ENCODE measurements at regions not wholly inside any gene's neighbourhood (a gene's known extent, or its start where the extent isn't known, plus 50 kb on each side); places are given as distances from the start of the nearest gene placed in this dataset.

DNA sequence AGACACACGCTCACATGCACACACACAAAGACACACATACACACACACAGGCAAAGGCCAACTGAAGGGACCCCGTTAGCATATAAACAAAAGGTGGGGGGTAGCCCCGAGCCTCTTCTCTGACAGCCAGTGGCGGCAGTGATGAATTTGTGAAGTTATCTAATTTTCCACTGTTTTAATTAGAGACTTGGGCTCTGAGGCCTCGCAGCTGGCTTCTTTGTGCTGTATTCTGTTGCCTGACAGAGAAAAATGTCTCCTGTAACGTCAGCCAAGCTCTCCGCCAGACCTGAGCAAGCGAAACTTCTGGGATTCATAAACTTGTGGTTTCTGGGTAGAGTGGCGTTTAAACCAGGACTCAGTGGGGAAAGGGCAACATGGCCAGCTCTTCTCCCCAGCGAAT is 113.9 kb upstream of the FOXF1 start:
- TF ChIP-seq, protein P1, sequence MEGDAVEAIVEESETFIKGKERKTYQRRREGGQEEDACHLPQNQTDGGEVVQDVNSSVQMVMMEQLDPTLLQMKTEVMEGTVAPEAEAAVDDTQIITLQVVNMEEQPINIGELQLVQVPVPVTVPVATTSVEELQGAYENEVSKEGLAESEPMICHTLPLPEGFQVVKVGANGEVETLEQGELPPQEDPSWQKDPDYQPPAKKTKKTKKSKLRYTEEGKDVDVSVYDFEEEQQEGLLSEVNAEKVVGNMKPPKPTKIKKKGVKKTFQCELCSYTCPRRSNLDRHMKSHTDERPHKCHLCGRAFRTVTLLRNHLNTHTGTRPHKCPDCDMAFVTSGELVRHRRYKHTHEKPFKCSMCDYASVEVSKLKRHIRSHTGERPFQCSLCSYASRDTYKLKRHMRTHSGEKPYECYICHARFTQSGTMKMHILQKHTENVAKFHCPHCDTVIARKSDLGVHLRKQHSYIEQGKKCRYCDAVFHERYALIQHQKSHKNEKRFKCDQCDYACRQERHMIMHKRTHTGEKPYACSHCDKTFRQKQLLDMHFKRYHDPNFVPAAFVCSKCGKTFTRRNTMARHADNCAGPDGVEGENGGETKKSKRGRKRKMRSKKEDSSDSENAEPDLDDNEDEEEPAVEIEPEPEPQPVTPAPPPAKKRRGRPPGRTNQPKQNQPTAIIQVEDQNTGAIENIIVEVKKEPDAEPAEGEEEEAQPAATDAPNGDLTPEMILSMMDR (IDR thresholded peaks at IDR 0.05; ENCODE audit: insufficient read depth, low read length) = no peak
- TF ChIP-seq, protein P2, sequence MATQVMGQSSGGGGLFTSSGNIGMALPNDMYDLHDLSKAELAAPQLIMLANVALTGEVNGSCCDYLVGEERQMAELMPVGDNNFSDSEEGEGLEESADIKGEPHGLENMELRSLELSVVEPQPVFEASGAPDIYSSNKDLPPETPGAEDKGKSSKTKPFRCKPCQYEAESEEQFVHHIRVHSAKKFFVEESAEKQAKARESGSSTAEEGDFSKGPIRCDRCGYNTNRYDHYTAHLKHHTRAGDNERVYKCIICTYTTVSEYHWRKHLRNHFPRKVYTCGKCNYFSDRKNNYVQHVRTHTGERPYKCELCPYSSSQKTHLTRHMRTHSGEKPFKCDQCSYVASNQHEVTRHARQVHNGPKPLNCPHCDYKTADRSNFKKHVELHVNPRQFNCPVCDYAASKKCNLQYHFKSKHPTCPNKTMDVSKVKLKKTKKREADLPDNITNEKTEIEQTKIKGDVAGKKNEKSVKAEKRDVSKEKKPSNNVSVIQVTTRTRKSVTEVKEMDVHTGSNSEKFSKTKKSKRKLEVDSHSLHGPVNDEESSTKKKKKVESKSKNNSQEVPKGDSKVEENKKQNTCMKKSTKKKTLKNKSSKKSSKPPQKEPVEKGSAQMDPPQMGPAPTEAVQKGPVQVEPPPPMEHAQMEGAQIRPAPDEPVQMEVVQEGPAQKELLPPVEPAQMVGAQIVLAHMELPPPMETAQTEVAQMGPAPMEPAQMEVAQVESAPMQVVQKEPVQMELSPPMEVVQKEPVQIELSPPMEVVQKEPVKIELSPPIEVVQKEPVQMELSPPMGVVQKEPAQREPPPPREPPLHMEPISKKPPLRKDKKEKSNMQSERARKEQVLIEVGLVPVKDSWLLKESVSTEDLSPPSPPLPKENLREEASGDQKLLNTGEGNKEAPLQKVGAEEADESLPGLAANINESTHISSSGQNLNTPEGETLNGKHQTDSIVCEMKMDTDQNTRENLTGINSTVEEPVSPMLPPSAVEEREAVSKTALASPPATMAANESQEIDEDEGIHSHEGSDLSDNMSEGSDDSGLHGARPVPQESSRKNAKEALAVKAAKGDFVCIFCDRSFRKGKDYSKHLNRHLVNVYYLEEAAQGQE (IDR thresholded peaks at IDR 0.05; ENCODE audit: insufficient replicate concordance, low read depth) = no peak
- no peak for TF ChIP-seq GABPA (IDR thresholded peaks at IDR 0.05; ENCODE audit: low read depth)
- no peak for TF ChIP-seq POLR2AphosphoS5 (IDR thresholded peaks at IDR 0.05; ENCODE audit: low read depth)
- no peak for TF ChIP-seq SPI1 (IDR thresholded peaks at IDR 0.05; ENCODE audit: borderline replicate concordance, low read depth)

Measured in HL-60 (cell line).